Astrocyte (in vitro differentiated cells and primary cell): ENCODE measurements at regions not wholly inside any gene's neighbourhood (a gene's known extent, or its start where the extent isn't known, plus 50 kb on each side); places are given as distances from the start of the nearest gene placed in this dataset.

Experiments used
- DNase-seq: peaks from one replicate; pipeline ENCODE4 v3.0.0-alpha.2; 2010; ENCODE audit warnings: low read depth
- FAIRE-seq: peaks from 2 replicates; lab custom pipeline; 2011; peaks lifted over from hg19 to GRCh38; lab: Jason Lieb, UNC
- H2AFZ ChIP-seq: 2 replicates; pipeline ENCODE4 v1.6.0; 2012; ENCODE audit warnings: low read depth, low read length, inconsistent platforms
- H3K27ac ChIP-seq: 2 replicates; pipeline ENCODE4 v1.5.1; 2011; ENCODE audit warnings: low read depth, low read length, inconsistent platforms
- H3K27me3 ChIP-seq: 2 replicates; pipeline ENCODE4 v1.6.0; 2011; ENCODE audit warnings: low read length, inconsistent platforms; ENCODE audit not compliant: insufficient read depth
- H3K36me3 ChIP-seq: 2 replicates; pipeline ENCODE4 v1.5.1; 2011; ENCODE audit warnings: low read length, inconsistent platforms; ENCODE audit not compliant: insufficient read depth
- H3K4me1 ChIP-seq: 2 replicates; pipeline ENCODE4 v1.5.1; 2011; ENCODE audit warnings: low read length, inconsistent platforms; ENCODE audit not compliant: insufficient read depth
- H3K4me2 ChIP-seq: 2 replicates; pipeline ENCODE4 v1.6.0; 2012; ENCODE audit warnings: low read length, inconsistent platforms
- H3K4me3 ChIP-seq: 2 replicates; pipeline ENCODE4 v1.5.1; 2011; ENCODE audit warnings: low read depth, mild to moderate bottlenecking, low read length, inconsistent platforms; ENCODE audit not compliant: insufficient read depth
- H3K79me2 ChIP-seq: 2 replicates; pipeline ENCODE4 v1.6.0; 2012; ENCODE audit warnings: mild to moderate bottlenecking, low read length, inconsistent platforms; ENCODE audit not compliant: insufficient read depth
- H3K9ac ChIP-seq: 2 replicates; pipeline ENCODE4 v1.6.0; 2012; ENCODE audit warnings: mild to moderate bottlenecking, low read length, inconsistent platforms
- H3K9me3 ChIP-seq: 2 replicates; pipeline ENCODE4 v1.5.1; 2012; ENCODE audit warnings: low read depth, mild to moderate bottlenecking, low read length, inconsistent platforms; ENCODE audit not compliant: insufficient read depth
- H4K20me1 ChIP-seq: 2 replicates; pipeline ENCODE4 v1.6.0; 2012; ENCODE audit warnings: low read length, inconsistent platforms; ENCODE audit not compliant: insufficient read depth
- H3K27ac Mint-ChIP-seq: one replicate; pipeline ENCODE4 v1.8.0; 2021; ENCODE audit warnings: mild to moderate bottlenecking, mixed read lengths; ENCODE audit not compliant: unreplicated experiment
- H3K27me3 Mint-ChIP-seq: one replicate; pipeline ENCODE4 v1.8.0; 2021; ENCODE audit warnings: low read depth, mixed read lengths; ENCODE audit not compliant: unreplicated experiment
- H3K36me3 Mint-ChIP-seq: one replicate; pipeline ENCODE4 v1.8.0; 2021; ENCODE audit warnings: low read depth, mixed read lengths; ENCODE audit not compliant: unreplicated experiment
- H3K4me1 Mint-ChIP-seq: one replicate; pipeline ENCODE4 v1.8.0; 2021; ENCODE audit warnings: low read depth, mixed read lengths; ENCODE audit not compliant: unreplicated experiment
- H3K4me3 Mint-ChIP-seq: one replicate; pipeline ENCODE4 v1.8.0; 2021; ENCODE audit warnings: mild to moderate bottlenecking, moderate library complexity, mixed read lengths; ENCODE audit not compliant: unreplicated experiment
- H3K9me3 Mint-ChIP-seq: one replicate; pipeline ENCODE4 v1.8.0; 2021; ENCODE audit warnings: mild to moderate bottlenecking, mixed read lengths; ENCODE audit not compliant: unreplicated experiment
- EZH2 ChIP-seq: IDR thresholded peaks from 2 replicates; pipeline ENCODE4 v1.6.1; 2012; ENCODE audit warnings: mild to moderate bottlenecking, low read length, inconsistent platforms; ENCODE audit not compliant: insufficient read depth
- TF ChIP-seq, protein P1 (sequence below): IDR thresholded peaks from 2 replicates; pipeline ENCODE4 v1.5.1; 2011; ENCODE audit warnings: low read depth, mild to moderate bottlenecking, inconsistent platforms, low read length, moderate library complexity; ENCODE audit not compliant: insufficient read depth

DNA sequence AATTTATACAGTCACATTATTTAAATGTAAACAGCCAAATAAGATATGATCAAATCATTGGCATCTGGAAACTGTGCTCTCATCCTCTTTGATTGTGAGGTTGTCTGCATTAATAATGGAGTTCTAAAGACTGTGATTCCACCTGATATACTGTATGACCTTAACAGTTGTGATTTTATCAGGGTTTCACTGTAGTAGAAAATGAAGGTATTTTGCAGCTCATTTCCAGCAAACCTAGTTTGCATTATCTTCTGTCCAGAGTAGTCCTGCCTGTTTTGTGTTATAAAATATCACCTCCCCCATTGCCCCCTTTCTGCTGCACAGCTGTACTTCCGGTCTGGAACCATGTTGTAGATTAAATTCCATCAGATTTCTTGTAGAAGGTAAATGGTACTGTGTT is 731.6 kb upstream of the FANCL start:
- Mint-ChIP-seq H3K36me3 (no peaks in the 10 kb centered on the region), H3K27ac (no peak overlapping the region), H3K9me3 (no peaks in the 10 kb centered on the region), H3K4me1 (peaks cover 34% of the 10 kb centered on the region), H3K27me3 (peaks cover 3% of the 10 kb centered on the region), H3K4me3 (no peak overlapping the region)
- H3K9me3 ChIP-seq: no peaks in the 10 kb centered on the region
- DNase-seq (no peak), FAIRE-seq (no peak)
- H4K20me1 ChIP-seq: no peaks in the 10 kb centered on the region
- no peaks in the 10 kb centered on the region for H3K79me2 ChIP-seq
- no peak overlapping the region for H3K4me2 ChIP-seq
- H3K27me3 ChIP-seq: no peaks in the 10 kb centered on the region
- H3K36me3 ChIP-seq: no peaks in the 10 kb centered on the region
- H3K4me1 ChIP-seq: no peaks in the 10 kb centered on the region
- H3K4me3 ChIP-seq: no peak overlapping the region
- no peak overlapping the region for H3K27ac ChIP-seq
- H2AFZ ChIP-seq: no peak overlapping the region
- no peak for TF ChIP-seq EZH2
- TF ChIP-seq, protein P1, sequence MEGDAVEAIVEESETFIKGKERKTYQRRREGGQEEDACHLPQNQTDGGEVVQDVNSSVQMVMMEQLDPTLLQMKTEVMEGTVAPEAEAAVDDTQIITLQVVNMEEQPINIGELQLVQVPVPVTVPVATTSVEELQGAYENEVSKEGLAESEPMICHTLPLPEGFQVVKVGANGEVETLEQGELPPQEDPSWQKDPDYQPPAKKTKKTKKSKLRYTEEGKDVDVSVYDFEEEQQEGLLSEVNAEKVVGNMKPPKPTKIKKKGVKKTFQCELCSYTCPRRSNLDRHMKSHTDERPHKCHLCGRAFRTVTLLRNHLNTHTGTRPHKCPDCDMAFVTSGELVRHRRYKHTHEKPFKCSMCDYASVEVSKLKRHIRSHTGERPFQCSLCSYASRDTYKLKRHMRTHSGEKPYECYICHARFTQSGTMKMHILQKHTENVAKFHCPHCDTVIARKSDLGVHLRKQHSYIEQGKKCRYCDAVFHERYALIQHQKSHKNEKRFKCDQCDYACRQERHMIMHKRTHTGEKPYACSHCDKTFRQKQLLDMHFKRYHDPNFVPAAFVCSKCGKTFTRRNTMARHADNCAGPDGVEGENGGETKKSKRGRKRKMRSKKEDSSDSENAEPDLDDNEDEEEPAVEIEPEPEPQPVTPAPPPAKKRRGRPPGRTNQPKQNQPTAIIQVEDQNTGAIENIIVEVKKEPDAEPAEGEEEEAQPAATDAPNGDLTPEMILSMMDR: no peak
- no peak overlapping the region for H3K9ac ChIP-seq

- H3K9me3 Mint-ChIP-seq: no peaks in the 10 kb centered on the region
- Histone ChIP-seq H2AFZ (no peak overlapping the region), H3K27ac (no peak overlapping the region), H3K9ac (no peak overlapping the region), H3K79me2 (no peaks in the 10 kb centered on the region), H3K4me3 (no peak overlapping the region), H3K27me3 (no peaks in the 10 kb centered on the region), H4K20me1 (no peaks in the 10 kb centered on the region), H3K4me1 (no peaks in the 10 kb centered on the region), H3K9me3 (no peaks in the 10 kb centered on the region), H3K36me3 (no peaks in the 10 kb centered on the region), H3K4me2 (no peak overlapping the region)
- H3K36me3 Mint-ChIP-seq: no peaks in the 10 kb centered on the region
- H3K4me1 Mint-ChIP-seq: peaks cover 37% of the 10 kb centered on the region
- DNase-seq (no peak), FAIRE-seq (no peak)
- no peak overlapping the region for H3K4me3 Mint-ChIP-seq
- no peaks in the 10 kb centered on the region for H3K27me3 Mint-ChIP-seq
- TF ChIP-seq, protein P1: no peak
- TF ChIP-seq EZH2: no peak
- H3K27ac Mint-ChIP-seq: no peak overlapping the region
Measured at GRCh38 chr2:58971511-58972360, 730.6 kb upstream of the FANCL start.

GRCh38 chr2:58970365-58970764 is 729.2 kb upstream of the FANCL start:
- no peak for FAIRE-seq
- H3K27ac Mint-ChIP-seq: no peak overlapping the region

More at GRCh38 chr2:58970365-58970764, 729.2 kb upstream of the FANCL start:
- Mint-ChIP-seq H3K9me3 (no peaks in the 10 kb centered on the region), H3K36me3 (no peaks in the 10 kb centered on the region), H3K4me1 (peaks cover 29% of the 10 kb centered on the region), H3K4me3 (no peak overlapping the region), H3K27me3 (no peaks in the 10 kb centered on the region)
- DNase-seq: no peak
- H3K4me3 ChIP-seq: no peak overlapping the region
- no peak overlapping the region for H3K27ac ChIP-seq
- no peak overlapping the region for H3K4me2 ChIP-seq
- no peak overlapping the region for H2AFZ ChIP-seq
- no peak overlapping the region for H3K9ac ChIP-seq
- H3K79me2 ChIP-seq: no peaks in the 10 kb centered on the region
- H3K36me3 ChIP-seq: no peaks in the 10 kb centered on the region
- TF ChIP-seq, protein P1: no peak
- no peak for TF ChIP-seq EZH2
- no peaks in the 10 kb centered on the region for H3K4me1 ChIP-seq
- H4K20me1 ChIP-seq: no peaks in the 10 kb centered on the region
- H3K27me3 ChIP-seq: no peaks in the 10 kb centered on the region
- H3K9me3 ChIP-seq: no peaks in the 10 kb centered on the region
